ENCODE measurements at regions not wholly inside any gene's neighbourhood (a gene's known extent, or its start where the extent isn't known, plus 50 kb on each side); places are given as distances from the start of the nearest gene placed in this dataset.

DNA sequence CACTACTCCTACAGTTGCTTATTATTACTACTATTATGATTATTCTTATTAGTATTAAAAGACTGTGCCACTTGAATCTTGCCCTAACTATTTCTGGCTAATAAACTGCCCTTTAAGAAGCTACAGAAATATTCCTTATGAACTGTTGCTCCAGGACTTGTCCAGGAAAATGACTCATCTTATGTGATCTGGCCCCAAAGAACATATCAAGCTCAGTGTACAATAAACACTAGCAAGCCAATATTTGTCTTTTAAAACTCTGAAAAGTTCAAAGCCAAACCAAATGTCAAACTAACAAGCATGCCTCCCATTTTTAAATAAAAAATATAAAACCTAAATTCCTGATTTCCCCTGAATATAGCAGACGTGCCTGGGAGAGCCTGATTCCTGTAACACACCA is 88.7 kb upstream of the SIM2 start:
- Histone ChIP-seq H3K4me3 (no peak overlapping the region), H3K27ac (no peak overlapping the region), H3K9me3 (no peaks in the 10 kb centered on the region), H3K27me3 (no peaks in the 10 kb centered on the region), H3K36me3 (no peaks in the 10 kb centered on the region), H3K9ac (ENCODE audit: low read depth in 2 of 2, low read length in 2 of 2) (no peak overlapping the region), H3K4me1 (no peaks in the 10 kb centered on the region)
- TF ChIP-seq, protein P1, sequence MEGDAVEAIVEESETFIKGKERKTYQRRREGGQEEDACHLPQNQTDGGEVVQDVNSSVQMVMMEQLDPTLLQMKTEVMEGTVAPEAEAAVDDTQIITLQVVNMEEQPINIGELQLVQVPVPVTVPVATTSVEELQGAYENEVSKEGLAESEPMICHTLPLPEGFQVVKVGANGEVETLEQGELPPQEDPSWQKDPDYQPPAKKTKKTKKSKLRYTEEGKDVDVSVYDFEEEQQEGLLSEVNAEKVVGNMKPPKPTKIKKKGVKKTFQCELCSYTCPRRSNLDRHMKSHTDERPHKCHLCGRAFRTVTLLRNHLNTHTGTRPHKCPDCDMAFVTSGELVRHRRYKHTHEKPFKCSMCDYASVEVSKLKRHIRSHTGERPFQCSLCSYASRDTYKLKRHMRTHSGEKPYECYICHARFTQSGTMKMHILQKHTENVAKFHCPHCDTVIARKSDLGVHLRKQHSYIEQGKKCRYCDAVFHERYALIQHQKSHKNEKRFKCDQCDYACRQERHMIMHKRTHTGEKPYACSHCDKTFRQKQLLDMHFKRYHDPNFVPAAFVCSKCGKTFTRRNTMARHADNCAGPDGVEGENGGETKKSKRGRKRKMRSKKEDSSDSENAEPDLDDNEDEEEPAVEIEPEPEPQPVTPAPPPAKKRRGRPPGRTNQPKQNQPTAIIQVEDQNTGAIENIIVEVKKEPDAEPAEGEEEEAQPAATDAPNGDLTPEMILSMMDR (IDR thresholded peaks at IDR 0.05): no peak
- DNase-seq: no peak
- intact Hi-C loops (cut with DNase I): no loop called here

DNA sequence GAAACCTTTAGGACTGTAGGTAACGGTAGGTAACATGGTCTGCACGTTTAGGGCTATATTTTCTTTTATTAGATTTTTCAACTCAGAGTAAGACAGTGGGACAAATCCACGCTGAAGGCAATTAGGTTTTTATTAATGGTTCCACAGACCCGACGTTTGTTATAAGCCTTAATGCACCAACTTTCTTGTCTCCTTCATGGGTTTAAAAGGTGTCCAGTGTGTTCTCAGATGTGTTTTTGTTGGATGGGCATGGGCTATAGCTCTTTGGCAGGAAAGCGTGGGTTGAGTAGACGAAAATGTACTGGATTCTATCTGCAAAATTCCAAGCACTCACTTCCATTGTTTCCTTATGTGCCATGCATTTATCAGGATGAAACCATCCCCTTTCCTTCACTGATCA is 88.0 kb upstream of the SIM2 start:
- H3K27me3 ChIP-seq: no peaks in the 10 kb centered on the region
- H3K9ac ChIP-seq (ENCODE audit: low read depth in 2 of 2, low read length in 2 of 2): no peak overlapping the region
- intact Hi-C loops (cut with DNase I): no loop called here
- H3K4me3 ChIP-seq: no peak overlapping the region
- no peaks in the 10 kb centered on the region for H3K9me3 ChIP-seq
- H3K4me1 ChIP-seq: no peaks in the 10 kb centered on the region
- no peak overlapping the region for H3K27ac ChIP-seq
- no peaks in the 10 kb centered on the region for H3K36me3 ChIP-seq
- TF ChIP-seq, protein P1 (IDR thresholded peaks at IDR 0.05): no peak
- DNase-seq: no peak

DNA sequence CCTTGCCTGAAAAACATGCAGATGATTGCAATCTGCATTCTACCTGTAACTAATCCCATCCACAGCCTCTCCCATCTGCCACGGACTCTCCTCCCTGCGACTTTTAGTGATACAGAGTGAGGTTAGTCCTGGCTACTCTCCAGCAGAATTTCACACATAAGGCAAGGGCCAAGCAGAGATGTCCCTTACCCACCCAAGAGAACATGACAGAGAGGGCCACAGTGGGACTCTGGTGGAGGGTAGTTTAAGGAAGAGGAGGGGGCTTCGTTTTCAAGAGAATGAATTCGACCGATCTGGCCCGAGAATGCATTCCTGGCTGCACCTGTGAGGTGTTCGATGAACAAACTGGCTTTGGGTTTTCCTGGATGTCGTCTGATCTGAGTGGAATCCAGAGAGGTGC is 87.5 kb upstream of the SIM2 start:
- no peak for DNase-seq
- Histone ChIP-seq H3K27me3 (no peaks in the 10 kb centered on the region), H3K9ac (ENCODE audit: low read depth in 2 of 2, low read length in 2 of 2) (no peak overlapping the region)

DNA sequence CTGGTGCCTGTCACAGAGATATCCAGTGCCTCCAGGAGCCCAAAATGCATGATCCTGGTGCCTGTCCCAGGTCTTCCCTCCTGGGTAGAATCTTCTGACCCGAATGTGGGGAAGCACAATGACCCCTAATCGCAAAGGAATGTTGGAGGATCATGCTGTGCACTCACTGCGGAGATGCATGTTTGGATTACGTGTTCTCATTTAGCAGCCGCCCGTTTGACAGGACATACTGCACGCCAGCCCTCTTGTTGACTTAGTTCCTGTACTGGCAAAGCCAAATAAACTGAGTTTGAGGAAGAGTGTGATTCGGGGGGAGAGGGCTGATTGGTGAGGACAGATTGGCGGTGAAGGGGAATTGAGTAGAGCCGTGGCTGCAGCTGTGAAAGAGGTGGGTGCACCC is 85.9 kb upstream of the SIM2 start:
- Histone ChIP-seq H3K27ac (no peak overlapping the region), H3K9me3 (no peaks in the 10 kb centered on the region), H3K36me3 (no peaks in the 10 kb centered on the region), H3K4me3 (no peak overlapping the region), H3K9ac (ENCODE audit: low read depth in 2 of 2, low read length in 2 of 2) (no peak overlapping the region), H3K4me1 (no peaks in the 10 kb centered on the region), H3K27me3 (no peaks in the 10 kb centered on the region)
- DNase-seq: no peak
- intact Hi-C loops (cut with DNase I): no loop called here
- TF ChIP-seq, protein P1 (IDR thresholded peaks at IDR 0.05): no peak

More for the DNA sequence above, 87.5 kb upstream of the SIM2 start:
- intact Hi-C loops (cut with DNase I): no loop called here
- TF ChIP-seq, protein P1 (IDR thresholded peaks at IDR 0.05): no peak
- no peaks in the 10 kb centered on the region for H3K4me1 ChIP-seq
- no peaks in the 10 kb centered on the region for H3K9me3 ChIP-seq
- no peak overlapping the region for H3K4me3 ChIP-seq
- H3K27ac ChIP-seq: no peak overlapping the region
- no peaks in the 10 kb centered on the region for H3K36me3 ChIP-seq

DNA sequence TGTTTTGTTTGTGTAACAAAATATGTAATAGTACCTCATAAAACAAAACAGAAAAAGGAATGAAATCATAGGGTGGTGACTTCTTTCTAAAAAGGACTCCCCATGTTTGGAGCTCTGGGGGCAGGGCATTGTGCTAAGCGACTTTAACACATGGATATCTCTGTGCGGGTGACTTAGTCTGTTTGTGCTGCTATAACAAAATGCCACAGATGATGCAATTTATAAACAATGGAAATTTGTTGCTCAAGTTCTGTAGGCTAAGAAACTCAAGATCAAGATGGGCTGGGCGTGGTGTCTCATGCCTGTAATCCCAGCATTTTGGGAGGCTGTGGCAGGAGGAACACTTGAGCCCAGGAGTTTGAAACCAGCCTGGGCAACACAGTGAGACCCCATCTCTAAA is 85.4 kb upstream of the SIM2 start:
- Histone ChIP-seq H3K4me1 (no peaks in the 10 kb centered on the region), H3K4me3 (no peak overlapping the region), H3K36me3 (no peaks in the 10 kb centered on the region), H3K9ac (ENCODE audit: low read depth in 2 of 2, low read length in 2 of 2) (no peak overlapping the region), H3K9me3 (no peaks in the 10 kb centered on the region), H3K27ac (no peak overlapping the region), H3K27me3 (no peaks in the 10 kb centered on the region)
- TF ChIP-seq, protein P1 (IDR thresholded peaks at IDR 0.05): no peak
- DNase-seq: no peak
- intact Hi-C loops (cut with DNase I): no loop called here
